ENCODE measurements at regions not wholly inside any gene's neighbourhood (a gene's known extent, or its start where the extent isn't known, plus 50 kb on each side); places are given as distances from the start of the nearest gene placed in this dataset.

GRCh38 chrX:51837921-51838320 lies 55.5 kb upstream of the MAGED1 start:
- no peak for TF ChIP-seq POLR2A (IDR thresholded peaks at IDR 0.05)
- no peak for TF ChIP-seq CTCF (IDR thresholded peaks at IDR 0.05 in 8 of 11, conservative IDR thresholded peaks at IDR 0.05 in 3 of 11)
